H7 (cell line): ENCODE measurements at regions not wholly inside any gene's neighbourhood (a gene's known extent, or its start where the extent isn't known, plus 50 kb on each side); places are given as distances from the start of the nearest gene placed in this dataset.

Source experiments
- DNase-seq: peaks from one replicate; pipeline ENCODE4 v3.0.0; 2012
- H3K27me3 ChIP-seq: 2 replicates; pipeline ENCODE4 v1.6.0; 2011; ENCODE audit warnings: mild to moderate bottlenecking, low read length; ENCODE audit not compliant: control insufficient read depth, insufficient read depth
- H3K36me3 ChIP-seq: replicated peaks from 2 replicates; pipeline ENCODE4 v1.5.1; 2011; ENCODE audit warnings: low read length; ENCODE audit not compliant: control insufficient read depth, insufficient read depth
- H3K4me3 ChIP-seq: 2 replicates; pipeline ENCODE4 v1.5.1; 2011; ENCODE audit warnings: low read depth, mild to moderate bottlenecking, control low read depth, low read length, moderate library complexity; ENCODE audit not compliant: insufficient read depth

DNA sequence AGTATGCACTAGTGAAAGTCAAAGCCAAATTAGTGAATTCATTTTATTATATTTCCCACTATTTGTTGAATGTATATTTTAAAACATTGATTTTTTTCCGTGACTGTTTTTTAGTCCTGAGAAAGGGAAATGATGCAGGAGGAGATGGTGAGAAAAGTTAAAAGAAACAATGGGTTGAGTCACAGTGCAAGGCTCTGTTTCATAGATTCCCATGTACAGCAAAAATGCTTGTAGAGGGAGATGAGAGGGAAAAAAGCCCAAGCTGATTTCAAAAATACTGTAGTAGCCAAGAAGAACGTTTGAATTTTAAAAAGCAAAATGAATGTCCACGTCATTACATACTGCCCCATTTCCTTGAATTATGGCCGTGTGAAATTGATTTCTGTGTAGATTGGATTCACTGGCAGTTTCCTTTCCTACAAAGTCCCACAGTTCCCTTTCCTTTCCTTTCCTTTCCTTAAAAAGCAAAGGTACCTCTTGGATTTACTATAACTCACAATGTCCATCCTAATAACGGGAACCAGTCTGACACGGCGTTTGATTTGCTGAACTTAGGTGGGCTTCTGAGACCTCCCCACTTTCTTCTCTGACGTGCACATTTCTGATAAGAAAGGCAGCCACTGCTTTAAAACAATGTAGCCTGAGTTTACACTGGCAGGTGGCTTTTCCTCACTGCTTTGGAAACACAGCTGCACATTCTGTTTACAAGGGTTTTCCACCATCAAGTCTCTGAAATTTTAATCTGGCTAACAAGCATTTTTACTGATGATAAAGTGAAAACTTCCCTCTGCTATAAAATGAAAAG is 63.7 kb downstream of the SPCS3 start:
- Histone ChIP-seq H3K4me3 (no peak overlapping the region), H3K36me3 (no peaks in the 10 kb centered on the region), H3K27me3 (no peaks in the 10 kb centered on the region)
- no peak for DNase-seq

DNA sequence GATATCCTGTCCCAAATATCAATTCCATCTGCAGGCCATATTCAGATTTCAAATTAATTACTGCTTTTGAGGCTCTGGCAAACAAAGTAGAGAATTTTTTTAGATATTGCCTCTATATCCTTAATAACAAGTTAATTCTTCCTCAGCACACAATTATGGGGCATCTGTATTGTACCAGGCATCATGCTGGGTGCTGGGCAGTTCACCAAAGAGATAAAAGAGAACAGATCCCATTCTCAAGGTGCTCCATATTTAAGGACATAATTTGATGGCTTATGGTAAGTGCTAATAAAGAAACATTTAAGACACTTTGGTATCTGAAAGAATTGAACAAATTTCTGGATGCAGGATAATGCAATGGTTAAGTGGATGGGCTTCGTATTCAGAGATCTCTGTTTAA is 65.8 kb downstream of the SPCS3 start:
- Histone ChIP-seq H3K36me3 (no peaks in the 10 kb centered on the region), H3K27me3 (no peaks in the 10 kb centered on the region), H3K4me3 (no peak overlapping the region)
- DNase-seq = no peak

DNA sequence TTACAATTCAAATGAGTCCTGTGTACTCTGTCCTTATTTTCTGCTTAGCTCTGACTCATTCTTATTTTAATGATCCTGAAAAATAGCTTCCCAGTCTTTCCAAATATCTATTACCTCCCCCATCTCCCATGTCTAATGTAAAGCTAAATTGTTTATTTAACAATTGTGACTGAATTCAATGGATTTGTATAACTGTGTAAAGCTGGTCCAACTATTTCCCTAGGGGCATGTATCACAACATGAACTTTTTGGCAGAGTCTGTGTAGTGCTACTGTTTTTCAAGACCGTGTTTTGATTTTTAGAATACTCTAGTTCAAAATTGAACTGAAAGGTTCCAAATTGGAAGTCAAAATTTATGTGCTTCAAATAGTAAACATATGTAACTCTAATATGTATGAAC is 67.8 kb downstream of the SPCS3 start:
- Histone ChIP-seq H3K27me3 (no peaks in the 10 kb centered on the region), H3K4me3 (no peak overlapping the region), H3K36me3 (no peaks in the 10 kb centered on the region)
- no peak for DNase-seq

DNA sequence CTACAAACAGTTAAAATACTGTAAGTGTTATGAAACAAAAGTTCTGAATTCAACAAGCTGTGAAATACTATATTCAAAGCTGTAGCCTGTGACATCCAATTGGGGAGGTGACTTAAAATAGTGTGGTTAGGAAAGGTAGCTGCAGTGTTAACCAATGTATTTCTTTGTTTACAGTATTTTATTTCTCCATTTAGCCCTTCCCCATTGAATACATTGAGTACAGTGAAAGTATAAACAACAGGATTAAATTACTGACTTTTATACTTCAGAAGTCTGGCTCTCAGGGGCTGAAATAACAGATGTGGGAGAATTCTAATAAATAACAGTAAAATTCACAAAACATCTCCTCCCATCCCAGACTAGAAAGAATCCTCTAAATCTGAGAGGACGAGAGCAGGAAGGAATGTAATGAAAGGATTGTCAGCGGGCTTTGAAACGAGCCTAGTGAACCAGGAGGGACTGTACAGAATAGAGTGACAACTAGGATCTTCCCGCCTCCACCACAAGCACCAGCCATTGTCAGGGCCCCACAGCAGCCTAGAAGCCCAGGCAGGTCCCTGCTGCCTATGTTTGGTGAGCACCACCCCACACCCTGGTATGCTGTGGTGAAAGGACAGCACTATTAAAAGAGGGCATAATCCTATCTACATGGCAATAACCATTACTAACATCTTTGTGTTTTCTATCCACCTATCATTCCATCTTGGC is 73.7 kb downstream of the SPCS3 start:
- Histone ChIP-seq H3K36me3 (no peaks in the 10 kb centered on the region), H3K4me3 (no peak overlapping the region), H3K27me3 (no peaks in the 10 kb centered on the region)
- DNase-seq = peak; percentile 16

DNA sequence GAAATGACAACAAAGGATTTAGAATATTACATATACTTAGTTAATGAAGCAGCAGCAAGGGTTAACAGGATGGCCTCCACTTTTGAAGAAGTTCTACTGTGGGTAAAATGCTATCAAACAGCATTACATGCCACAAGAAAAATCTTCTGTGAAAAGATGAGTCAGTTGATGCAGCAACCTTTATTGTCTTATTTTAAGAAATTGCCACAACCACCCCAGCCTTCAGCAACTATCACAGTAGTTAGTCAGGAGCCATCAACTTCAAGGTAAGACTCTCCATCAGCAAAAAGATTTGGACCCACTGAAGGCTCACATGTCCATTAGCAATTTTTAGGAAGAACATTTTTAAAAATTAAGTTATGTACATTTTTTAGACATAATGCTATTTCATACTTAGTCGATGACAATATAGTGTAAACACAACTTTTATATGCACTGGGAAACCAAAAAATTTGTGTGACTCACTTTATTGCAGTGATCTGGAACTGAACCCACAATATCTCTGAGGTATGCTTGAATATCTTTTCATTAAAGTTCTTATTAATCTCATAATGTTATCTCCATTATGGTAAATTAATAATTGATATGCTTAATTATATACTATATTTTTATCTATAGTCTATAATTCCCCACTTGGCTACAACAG is 81.2 kb downstream of the SPCS3 start:
- Histone ChIP-seq H3K27me3 (no peaks in the 10 kb centered on the region), H3K36me3 (no peaks in the 10 kb centered on the region), H3K4me3 (no peak overlapping the region)
- DNase-seq = no peak

DNA sequence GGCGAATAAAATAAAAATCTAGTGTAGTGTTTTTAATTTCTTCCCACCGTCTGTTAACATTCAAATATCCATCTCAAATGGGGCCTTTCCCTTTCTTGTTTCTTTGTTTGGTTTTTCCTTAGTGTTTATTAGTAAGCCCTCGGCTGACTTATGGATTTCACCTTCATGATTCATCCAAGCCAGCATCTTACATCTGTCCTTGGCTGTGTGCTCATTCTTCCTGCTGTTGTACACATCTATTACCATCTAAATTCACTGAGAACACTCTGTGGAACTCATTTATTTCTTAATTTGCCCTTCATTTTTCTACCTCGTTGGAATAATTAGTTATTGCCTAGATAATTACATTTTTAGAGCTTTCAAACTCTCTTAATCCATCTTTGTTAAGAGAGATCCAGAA is 84.9 kb downstream of the SPCS3 start:
- H3K27me3 ChIP-seq = no peaks in the 10 kb centered on the region
- DNase-seq = no peak

DNA sequence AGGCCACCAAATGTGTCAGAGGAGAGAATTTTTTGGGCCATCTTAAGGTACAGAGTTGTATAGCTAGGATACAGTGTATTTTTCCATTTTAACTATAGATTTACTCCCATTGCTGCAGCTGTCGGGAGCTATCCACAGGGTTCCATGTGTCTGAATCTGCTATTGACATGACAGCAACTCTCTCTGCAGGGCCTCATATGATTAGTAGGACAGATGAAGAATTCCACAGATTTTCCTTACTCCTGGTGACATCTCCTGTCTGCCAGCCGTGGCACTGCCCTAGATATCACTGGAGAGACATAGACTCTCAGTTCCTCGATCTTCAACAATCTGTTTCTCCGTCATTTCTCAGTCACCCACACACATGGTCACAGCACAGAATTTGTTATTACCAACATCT is 86.5 kb downstream of the SPCS3 start:
- DNase-seq = no peak
- no peaks in the 10 kb centered on the region for H3K27me3 ChIP-seq
- H3K36me3 ChIP-seq = no peaks in the 10 kb centered on the region

More for the DNA sequence above, 84.9 kb downstream of the SPCS3 start:
- no peak overlapping the region for H3K4me3 ChIP-seq
- H3K36me3 ChIP-seq = no peaks in the 10 kb centered on the region

DNA sequence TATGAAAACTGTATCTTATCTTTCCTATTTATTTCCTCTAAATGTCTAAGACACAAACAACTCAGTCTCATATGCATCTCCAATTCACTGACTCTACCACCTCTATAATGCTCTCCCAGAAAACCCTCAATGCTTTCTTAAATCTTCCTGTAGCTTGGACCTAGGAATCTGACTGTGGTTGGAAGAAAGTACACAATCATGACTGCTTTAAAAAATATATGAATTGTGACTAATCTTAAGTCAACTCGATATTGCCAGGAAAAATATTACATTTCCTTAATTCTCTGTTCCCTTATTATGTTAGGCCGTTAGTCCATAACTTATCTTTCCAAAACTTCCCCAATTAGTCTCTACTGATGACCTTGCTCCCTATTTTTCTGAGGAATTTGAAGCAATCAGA is 87.0 kb downstream of the SPCS3 start:
- no peaks in the 10 kb centered on the region for H3K36me3 ChIP-seq
- no peak for DNase-seq
- no peaks in the 10 kb centered on the region for H3K27me3 ChIP-seq
- H3K4me3 ChIP-seq = no peak overlapping the region

More for the DNA sequence above, 86.5 kb downstream of the SPCS3 start:
- H3K4me3 ChIP-seq = no peak overlapping the region

DNA sequence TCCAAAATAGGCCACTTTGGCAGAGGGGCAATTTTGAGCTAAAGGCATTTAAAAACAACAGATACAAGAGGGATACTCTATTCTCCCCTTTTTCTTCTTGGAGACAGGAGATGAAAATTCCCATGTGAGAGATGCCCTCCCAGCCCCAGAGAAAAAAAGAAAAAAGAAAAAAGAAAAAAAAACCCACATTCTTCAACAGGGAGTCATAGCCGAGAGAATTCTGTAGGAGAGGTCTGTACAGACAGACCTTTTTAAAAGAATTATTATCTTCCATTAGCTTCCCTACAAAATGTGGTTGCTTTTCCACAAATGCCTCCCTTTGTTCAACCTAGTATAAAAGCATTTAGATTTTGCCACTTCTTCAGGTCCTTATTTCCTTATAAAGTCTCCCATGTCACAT is 89.9 kb downstream of the SPCS3 start:
- Histone ChIP-seq H3K27me3 (no peaks in the 10 kb centered on the region), H3K4me3 (no peak overlapping the region), H3K36me3 (no peaks in the 10 kb centered on the region)
- DNase-seq = no peak

DNA sequence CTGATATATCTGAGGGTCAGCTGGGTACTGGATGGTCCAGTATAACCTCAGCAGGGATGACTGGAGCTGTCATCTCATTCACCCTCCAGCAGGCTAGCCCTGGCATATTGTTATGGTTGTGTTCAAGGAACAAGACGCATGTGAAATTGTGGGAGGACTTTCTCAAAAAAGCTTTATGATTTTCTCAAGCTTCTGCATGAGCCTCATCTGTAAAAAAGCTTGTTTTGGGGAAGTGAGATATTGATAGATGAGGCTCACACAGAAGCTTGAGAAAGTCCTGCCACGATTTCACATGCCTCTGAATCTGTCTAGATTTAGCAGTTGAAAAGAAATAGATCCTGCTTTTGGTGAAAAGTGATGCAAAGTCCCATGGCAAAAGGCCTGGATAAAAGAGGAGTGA is 93.4 kb downstream of the SPCS3 start:
- Histone ChIP-seq H3K4me3 (no peak overlapping the region), H3K36me3 (no peaks in the 10 kb centered on the region), H3K27me3 (no peaks in the 10 kb centered on the region)
- no peak for DNase-seq

DNA sequence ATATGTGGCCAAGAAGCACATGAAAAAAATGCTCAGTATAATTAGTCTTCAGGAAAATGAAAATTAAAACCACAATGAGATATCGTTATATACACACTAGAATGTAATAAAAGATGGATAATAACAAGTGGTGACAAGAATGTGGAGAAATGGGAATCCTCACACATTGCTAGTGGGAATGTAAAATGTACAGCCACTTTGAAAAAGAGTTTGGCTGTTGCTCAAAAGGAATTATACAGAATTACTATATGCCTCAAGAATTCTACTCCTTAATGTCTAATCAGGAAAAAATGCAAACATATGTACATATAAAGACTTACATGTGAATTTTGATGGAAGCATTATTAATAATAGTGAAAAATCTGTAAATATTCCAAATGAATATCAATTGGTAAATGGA is 102.2 kb downstream of the SPCS3 start:
- DNase-seq = no peak
- Histone ChIP-seq H3K36me3 (no peaks in the 10 kb centered on the region), H3K4me3 (no peak overlapping the region), H3K27me3 (no peaks in the 10 kb centered on the region)

DNA sequence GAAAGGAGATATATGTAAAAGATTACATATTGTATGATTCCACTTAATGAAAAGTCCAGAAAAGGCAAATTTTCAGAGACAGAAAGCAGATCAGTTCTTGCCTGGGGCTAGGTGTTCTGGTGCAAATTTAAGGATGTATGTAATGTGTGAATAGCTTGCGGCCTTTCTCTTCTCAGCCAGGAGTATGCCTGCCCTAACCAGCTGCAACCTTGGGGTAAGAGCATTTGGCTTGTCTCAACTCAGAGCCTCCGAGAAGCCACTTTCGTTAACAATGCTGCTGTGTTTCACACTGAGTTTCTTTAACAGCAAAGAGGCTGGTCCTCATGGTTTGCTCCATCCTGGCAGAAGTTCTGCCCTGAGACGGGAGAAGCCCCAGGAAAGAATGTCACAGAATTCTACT is 102.7 kb downstream of the SPCS3 start:
- Histone ChIP-seq H3K27me3 (no peaks in the 10 kb centered on the region), H3K36me3 (no peaks in the 10 kb centered on the region), H3K4me3 (no peak overlapping the region)
- no peak for DNase-seq

DNA sequence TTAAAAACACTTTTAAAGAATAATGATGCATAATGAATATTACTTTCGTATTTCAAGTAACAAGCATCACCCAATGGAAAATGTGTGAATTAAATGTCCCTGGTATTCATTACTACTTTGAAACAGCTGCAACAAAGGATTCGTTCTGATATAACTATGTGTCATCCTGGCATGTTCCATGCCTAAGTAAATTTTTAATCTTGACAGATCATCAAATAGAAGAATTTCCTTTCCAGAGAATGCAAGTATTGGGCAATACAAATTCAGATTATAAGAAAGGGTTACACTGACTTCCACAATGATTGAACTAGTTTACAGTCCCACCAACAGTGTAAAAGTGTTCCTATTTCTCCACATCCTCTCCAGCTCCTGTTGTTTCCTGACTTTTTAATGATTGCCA is 105.3 kb downstream of the SPCS3 start:
- H3K4me3 ChIP-seq = no peak overlapping the region
- no peak for DNase-seq
- H3K27me3 ChIP-seq = no peaks in the 10 kb centered on the region
- H3K36me3 ChIP-seq = no peaks in the 10 kb centered on the region

DNA sequence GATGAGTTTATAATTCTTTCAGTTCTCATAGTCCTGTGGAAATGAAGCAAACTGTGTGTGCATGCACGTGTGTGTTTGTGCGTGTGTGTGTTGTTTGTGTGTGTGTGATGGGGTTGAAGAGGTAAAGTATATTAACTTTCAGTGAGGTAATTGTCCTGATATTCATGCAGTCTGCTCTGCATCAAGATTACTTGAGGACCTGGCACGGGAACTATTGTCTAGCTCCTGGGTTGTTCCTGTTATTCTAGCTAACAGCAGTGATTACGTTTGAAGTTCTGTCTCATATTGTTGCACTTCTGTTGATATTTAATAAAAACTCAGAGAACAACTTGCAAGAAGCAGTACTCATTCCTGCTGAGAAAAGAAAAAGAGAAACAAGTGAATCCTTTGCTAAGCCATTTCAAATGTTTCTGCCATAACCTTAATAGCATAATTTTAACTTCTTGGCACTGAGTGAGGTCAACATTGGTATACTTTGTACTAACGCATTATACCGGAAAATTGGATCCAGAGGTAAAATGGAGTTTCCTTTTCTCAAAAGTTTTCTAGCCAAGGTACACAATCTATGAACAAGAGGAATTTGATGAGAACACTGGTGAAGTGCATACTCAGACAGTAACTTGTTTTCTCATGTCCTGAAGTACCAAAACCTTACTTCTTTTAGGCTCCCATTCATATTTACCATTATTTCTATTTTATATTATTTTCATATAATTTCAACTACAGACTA is 113.2 kb downstream of the SPCS3 start:
- no peak for DNase-seq
- Histone ChIP-seq H3K36me3 (no peaks in the 10 kb centered on the region), H3K27me3 (no peaks in the 10 kb centered on the region), H3K4me3 (no peak overlapping the region)
